ENCODE measurements at regions not wholly inside any gene's neighbourhood (a gene's known extent, or its start where the extent isn't known, plus 50 kb on each side); places are given as distances from the start of the nearest gene placed in this dataset.

GRCh38 chr2:144078106-144078505, 441.8 kb downstream of the ZEB2 start:
- DNase-seq = no peak

GRCh38 chr2:144074450-144074849, 445.5 kb downstream of the ZEB2 start:
- DNase-seq = no peak

DNA sequence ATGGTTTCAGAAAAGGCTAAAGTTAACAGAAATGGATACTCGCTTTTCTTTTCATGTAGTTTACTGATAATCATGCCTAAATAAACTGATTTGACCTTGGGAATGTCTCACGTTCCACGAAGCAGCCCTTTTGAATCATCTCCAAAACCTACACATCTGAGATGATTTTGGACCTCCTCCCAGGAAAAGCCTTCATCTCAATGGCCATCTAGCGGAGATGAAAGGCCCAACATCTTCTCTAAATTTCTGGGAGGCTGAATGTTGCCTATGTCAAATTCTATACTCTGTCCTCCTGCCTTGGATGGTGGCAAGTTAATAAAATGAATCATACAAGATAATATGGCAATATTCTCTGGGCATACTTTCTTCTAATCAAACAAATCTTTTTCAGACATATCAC, 448.5 kb downstream of the ZEB2 start:
- no peak for DNase-seq

DNA sequence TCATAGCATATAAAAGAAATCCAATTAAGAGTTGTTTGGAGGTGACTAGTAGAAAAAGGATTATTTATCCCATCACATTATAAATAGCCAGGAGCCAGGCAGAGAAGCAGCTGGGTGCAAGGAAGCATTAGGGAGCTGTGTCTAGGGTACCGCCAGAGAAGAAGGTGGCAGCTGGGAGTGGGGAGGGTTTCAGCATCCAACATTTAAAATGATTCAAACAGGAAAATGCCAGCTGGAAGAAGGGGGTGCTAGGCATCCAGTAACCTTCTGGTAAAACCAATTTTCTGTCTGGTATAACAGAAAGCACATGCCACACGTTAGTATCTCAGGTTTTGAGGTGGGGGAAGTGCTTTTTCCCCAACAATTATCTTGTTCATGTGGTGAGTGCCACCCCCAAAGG, 452.4 kb downstream of the ZEB2 start:
- no peak for DNase-seq

DNA sequence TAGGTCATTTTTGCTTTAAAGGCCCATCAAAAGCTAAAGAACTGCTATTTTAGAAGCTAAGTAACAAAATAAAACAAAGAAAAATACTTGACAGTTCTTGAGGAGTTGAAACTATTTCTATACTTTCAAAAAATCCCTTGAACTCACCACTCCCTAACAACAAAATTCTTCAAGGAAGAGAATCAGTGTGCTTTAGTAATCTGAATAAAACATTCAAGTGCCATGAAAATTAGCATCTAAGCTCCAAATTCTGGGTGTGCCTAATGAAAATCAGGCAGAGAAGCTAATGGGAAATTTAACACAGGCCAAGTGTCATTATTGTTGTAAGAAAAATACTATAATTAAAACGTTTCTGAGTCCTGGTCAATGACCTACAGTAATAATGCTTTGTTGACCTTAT, 456.3 kb downstream of the ZEB2 start:
- no peak for DNase-seq

DNA sequence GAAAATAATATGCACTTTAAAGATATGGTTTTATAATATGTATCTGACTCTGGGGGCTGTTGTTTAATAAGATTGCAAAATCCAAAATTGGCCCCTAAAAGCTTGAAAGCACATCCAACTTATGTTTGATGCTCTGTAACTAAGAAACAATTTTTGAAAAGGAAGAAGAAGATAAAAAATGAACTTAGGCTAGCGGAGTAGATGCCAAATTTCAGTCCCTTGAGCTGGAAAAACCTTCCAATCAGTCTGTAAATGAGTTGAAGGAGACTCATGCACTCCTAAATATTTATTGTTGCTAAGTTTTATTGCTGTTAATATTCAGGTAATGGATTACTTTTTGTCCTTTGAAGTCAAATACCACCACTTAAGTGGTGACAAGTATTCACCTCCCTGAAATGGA, 465.0 kb downstream of the ZEB2 start:
- DNase-seq = no peak

DNA sequence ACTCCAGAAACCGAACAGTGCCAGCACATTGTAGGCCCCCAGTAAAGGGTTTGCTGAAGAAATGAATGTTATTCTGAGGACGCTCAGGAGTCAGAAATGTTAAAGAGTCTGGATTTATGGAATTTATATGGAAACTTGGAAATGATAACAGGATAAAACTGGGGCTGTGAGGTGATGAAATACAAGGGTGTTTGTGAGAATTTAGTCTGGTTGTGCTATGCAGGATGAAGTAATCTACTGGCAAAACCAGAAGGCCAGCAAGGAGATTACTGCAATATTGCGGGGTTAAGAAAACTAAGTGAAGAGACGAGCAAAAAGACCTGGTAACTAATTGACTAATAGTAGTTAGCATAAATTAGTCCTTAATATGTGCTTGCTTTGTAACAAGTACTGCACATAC, 467.8 kb downstream of the ZEB2 start:
- DNase-seq = no peak

DNA sequence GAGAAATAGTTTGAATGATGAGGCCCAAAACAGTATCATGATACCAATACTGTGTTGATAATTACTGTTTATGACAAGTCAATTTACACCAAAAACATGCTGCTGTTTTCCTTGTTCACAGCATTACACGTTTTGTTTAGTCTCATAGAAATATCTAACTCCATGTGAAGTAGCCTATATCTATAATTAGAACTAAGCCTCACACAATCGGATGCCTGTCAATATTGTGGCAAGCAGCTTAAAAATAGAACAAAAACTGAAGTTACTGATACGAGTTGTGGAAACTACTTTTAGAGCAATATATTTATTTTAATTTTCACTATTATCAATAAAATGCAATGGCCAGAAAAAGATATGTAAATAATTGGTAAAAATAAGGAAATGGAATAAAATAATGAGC, 470.8 kb downstream of the ZEB2 start:
- DNase-seq = no peak

DNA sequence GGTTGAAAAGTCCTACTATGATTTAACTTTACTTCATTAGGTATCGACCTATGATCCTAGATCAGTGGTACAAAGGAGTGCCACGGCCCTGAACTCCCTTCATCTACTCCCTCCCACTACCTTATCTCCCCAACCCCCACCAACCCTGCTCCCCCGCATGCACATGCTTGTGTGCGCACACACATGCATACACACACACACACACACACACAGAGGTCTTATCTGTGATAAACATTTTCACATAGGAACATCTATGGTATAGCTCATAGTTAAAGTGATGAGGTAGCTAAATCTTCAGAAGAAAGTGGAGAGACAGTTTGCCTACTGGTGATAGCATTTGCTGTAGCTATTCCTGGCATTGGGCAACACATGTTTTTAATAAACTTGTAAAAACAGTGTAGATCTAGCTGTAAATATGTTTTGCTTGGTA, 471.3 kb downstream of the ZEB2 start:
- no peak for DNase-seq

- no peak for DNase-seq
These were observed 477.2 kb downstream of the ZEB2 start for GRCh38 chr2:144042751-144043150.

DNA sequence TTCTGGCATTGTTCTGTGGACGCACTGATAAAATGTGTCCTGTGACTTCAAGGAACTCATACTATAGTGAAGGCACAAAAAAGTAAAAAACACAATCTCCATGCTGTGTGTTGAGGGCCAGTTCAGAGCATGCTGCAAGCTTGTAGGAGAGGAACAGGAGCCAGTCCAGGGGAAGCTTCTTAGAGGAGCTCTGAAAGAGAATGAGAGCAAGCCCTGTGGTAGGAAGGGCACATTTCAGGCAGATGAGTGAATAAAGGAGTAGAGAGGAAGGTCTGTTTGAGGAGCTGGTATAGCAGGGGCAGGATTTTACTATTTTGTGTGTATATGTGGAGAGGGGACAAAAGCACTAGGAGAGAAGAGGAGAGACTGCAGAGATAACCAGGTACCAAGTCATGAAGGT, 478.3 kb downstream of the ZEB2 start:
- DNase-seq = no peak

- DNase-seq = no peak
These were observed 479.1 kb downstream of the ZEB2 start for GRCh38 chr2:144040834-144041233.

DNA sequence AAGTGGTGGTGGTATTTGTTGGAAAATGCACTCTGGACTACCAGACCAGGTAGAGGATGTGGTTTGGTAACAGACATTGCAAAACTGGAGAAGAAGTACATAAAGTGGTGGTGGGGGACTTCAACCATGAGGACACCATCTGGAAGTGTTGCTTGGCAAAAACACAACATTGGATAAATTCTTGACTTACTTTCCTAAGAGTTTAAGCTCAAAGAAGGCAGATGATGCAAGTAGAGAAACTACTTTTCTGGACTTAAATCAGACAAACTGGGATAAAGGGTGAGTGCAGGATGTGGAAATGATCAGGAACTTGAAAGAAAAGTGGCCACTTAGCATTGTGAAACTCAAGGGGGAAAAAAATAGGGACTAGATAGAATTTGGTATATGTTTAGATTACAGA, 487.4 kb downstream of the ZEB2 start:
- peak in 2 of 3 donors; percentile 0 to 2 for DNase-seq

- no peak for DNase-seq
These were observed 489.1 kb downstream of the ZEB2 start for GRCh38 chr2:144030791-144031190.

GRCh38 chr2:144027593-144027992, 492.3 kb downstream of the ZEB2 start:
- DNase-seq = no peak

- no peak for DNase-seq
These were observed 493.2 kb downstream of the ZEB2 start for GRCh38 chr2:144026753-144027152.

DNA sequence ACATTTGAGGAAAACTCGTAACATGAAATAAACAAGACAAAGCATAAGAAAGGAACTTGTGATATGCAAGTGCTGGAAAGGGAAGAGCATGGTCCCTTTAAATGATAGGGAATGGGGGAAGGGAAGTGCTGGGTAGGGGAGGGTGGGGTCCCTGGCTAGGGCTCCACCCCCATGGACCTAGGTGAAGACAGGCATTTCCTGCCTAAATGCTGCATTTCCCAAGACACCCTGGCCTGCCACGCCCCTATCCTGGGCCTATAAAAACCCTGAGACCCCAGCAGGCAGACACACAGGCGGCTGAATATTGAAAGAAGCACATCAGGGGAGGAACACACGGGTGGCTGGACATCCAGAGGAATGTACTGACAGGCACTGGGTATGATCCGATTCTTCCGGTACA, 499.9 kb downstream of the ZEB2 start:
- DNase-seq = no peak

DNA sequence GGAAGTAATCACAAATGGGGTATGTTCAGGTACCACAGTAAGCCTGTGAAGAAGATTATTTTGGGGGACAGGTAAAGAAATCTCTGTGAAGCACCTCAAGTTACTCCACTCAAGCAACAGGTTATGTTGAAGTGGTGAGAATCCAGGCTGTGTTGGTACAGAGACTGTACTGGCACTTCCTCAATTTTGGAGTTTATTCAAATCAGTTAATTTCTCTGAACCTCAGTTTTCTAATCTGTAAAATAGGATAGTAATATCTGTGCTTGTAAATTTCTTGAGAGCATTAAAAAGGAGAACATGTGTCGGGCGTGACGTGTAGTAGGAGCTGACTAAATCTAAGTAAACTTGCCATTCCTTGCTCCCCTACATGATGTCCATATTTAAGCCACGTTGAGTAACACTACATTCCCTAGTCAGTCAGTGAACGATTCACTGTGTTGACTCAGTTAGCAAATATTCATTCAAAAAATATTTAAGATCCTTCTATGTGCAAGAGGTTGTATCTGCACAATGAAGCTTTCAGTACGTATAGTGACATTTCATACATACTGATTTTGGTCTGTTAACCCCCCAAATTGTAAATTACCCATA, 504.2 kb downstream of the ZEB2 start:
- no peak for DNase-seq

DNA sequence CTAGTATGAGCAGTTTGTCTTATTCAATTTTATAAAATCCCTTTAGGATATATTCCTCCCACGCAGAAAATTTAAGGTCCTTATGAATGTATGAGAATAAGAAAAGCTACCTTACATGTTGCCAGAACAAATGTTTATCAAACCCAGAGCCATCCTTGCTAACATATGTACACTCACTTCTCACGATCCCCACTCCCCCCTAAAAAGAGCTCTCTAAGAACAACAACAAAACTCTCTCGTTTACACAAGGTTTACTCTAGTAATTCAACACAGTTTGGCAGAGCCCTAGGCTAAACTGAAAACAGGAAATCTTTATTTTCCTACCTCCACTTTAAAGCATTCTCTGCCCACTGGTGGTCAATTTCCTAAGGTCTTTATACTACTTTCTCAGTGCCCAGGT, 504.9 kb downstream of the ZEB2 start:
- DNase-seq = no peak

- DNase-seq = peak; percentile 5 to 27 (median 8)
These were observed 505.8 kb downstream of the ZEB2 start for GRCh38 chr2:144014103-144014502.

DNA sequence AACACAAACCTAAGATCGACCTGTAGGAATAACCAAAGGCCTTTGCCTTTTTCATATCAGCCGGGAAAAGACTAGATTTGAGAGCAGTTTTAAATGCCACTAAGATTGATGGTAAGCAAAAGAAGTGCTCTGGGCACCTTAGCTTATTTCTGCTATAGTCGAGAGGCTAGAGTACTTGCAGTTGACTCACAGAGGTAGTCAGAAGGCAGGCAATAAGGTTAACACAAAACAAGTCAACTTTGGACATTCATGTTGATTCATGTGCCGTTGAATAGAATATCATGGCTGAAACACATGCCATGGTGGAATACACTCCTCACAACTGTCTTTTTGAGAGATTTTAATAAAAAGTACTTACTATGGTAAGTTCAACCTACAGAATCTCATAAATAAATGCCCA, 507.6 kb downstream of the ZEB2 start:
- no peak for DNase-seq

GRCh38 chr2:144011553-144011952, 508.4 kb downstream of the ZEB2 start:
- DNase-seq = no peak

DNA sequence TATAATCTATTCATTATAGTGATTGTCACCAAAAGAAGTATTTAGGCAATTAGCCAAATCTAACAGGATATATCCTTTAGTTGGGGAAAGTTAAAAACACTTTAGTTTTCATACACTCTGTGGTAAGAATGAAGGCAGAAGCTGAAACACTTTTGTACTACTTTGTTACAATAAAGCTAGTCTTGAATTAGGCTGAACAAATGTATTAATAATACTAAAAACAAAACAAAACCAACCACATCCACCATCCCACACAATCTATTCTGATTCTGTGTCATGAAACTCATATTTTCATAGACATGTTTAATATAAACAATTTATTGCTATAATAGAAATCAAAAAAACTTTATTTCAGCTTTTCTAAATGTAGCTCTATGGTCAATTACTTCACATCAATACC, 508.8 kb downstream of the ZEB2 start:
- no peak for DNase-seq

DNA sequence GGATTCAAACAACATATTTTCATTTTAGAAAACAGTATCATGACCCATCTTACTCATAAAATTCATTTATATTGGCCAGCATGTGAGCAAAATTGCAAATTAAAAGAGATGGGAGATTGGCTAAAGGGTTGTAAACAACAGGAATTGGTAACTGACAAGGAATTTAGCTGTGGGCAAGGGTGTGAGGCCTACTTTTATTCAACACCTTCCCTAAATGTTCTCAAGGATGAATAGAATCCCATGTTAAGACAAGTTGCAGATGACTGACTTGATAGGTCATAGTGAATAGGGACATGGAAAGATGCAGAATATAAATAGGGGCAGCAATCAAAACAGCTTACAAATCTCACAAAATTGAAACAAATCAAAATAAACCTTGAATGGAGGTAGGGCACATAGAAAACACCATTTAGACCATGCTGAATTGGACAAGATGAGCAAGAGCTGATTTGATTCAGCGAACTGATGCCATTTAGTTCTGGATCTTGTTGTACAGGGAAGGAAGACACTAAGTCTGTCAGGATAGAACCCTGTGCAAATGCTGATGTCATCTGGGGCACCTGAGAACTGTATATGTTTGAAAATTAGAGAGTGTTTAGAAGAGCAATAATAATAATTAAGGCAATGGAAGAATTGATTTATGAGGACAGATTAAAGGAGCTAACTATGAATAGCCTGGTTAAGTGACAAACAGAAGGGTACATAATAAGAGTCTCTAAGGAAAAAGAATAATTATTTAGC, 509.7 kb downstream of the ZEB2 start:
- no peak for DNase-seq

DNA sequence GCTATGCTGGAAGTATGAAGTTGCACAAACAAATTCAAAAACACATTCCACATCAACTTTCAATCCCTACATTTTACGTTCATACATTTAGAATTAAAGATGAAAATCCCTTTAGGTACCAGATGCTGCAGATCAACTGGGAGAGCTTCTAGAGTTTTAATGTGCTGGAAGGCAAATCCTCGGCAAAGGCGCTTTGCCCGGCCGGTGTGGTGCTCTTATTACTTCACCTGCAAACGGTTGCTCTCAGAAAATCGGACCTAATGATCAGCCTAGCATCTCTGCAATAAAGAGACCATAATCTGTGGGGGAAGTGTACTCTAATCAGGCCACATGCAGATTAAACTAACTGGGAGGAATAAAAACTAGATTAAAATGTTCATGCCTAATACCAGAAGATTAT, 513.8 kb downstream of the ZEB2 start:
- DNase-seq = no peak
